GM04503 (cell line): ENCODE measurements at regions not wholly inside any gene's neighbourhood (a gene's known extent, or its start where the extent isn't known, plus 50 kb on each side); places are given as distances from the start of the nearest gene placed in this dataset.

Source experiments
- DNase-seq: peaks from one replicate; pipeline ENCODE4 v3.0.0-alpha.2; 2012; ENCODE audit warnings: low read depth

- DNase-seq: no peak
These were observed 86.0 kb downstream of the MID1IP1 start for GRCh38 chrX:38887222-38887621.

DNA sequence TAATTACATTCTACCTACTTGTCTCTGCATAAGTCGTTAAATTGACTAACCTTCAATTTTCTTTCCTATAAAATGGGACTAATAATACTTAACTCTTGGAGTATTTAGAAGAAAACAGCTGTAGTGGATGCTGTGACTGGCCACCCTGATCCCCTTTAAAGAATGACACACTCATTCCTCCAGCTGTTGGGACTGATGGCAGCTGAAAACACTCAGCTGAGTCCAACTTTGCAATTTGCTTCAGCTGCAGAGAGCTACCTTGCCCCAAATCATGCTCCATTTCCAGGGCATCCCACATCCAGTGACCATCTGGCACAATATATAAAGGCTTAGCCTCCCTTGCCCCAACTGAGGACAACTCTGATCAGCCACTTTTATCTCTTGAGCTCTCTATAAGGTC lies 89.1 kb downstream of the MID1IP1 start:
- no peak for DNase-seq

- no peak for DNase-seq
These were observed 89.7 kb downstream of the MID1IP1 start for GRCh38 chrX:38890963-38891362.

GRCh38 chrX:38891641-38892413 lies 90.6 kb downstream of the MID1IP1 start:
- DNase-seq: no peak

DNA sequence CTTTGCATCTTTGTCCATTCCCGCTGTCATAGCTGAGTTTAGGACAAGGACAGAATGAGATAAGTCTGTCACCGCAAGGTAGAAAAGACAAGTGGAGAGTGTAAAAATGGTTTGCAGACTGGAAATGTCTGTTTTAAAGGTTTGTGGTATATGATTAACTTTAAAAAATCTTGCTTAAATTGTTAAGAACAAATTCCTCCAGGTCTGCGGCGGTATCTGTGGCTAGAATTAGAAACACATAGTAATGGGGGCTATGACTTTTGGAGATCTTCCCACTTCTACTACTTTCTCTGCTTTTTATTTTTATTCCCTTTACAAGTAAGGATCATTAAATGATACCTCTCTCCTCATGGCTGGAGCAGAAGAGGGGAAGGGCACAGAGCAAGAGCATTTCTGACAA lies 92.2 kb downstream of the MID1IP1 start:
- DNase-seq: no peak

GRCh38 chrX:38895775-38896174 lies 94.5 kb downstream of the MID1IP1 start:
- no peak for DNase-seq

DNA sequence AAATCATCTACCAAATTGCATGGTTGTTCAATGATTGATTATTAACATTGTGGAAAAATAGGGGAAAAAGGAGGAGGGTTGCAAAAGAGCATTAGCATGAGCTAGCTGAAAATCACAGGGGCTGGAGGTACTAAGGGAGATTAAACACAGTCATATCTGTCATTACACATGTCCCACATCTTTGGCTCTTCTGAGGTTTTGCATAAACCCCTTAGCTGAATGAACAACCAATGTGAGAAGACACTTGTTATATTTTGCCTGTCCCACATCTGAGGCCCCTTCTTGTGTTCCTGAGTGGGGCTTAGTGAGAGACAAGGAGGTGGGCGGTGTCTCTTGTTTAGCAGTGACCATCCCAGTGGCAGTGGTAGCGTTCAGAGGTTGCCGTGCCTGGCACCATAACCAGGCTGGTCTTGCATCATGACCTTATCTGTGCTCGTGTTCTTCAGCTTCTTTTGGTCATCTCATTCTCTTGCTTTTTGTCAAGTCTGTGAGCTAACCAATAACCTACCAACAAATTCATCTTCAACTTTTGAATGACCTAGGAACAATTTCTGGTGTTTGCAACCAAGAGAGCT lies 95.6 kb downstream of the MID1IP1 start:
- DNase-seq: no peak

GRCh38 chrX:38898261-38898660 lies 97.0 kb downstream of the MID1IP1 start:
- no peak for DNase-seq

DNA sequence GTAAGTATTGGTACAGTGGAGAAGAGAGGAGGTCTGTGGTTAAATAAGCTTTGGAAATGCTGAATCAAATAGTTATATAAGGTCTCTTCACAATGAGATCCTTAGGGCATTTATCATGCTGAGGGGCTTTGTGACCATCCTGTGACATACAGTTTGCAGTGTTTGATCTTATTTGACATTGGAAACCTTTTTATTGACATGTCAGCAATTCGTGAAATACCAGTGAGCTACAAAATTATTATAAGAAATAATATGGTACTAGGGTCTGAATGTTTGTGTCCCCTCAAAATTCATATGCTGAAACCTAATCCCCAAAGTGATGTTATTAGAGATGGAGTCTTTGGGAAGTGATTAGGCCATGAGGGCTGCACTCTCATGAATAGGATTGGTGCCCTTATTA lies 98.4 kb downstream of the MID1IP1 start:
- no peak for DNase-seq

DNA sequence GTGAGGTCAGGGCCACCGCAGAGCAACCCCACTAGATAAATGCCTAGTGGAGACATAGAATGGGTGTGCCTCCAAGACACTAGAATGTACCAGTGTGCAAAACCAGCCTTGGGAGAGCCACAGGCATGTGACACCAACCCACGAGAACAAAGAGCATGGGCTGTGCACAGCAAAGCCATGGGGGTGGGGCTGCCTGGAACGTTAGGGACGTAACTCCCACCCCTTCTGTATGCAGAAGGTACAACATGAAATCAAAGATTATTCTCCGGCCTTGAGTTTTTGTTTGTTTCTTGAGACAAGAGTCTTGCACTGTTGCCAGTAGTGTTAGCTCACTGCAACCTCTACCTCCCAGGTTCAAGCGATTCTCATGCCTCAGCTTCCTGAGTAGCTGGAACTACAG lies 99.5 kb downstream of the MID1IP1 start:
- DNase-seq: no peak

DNA sequence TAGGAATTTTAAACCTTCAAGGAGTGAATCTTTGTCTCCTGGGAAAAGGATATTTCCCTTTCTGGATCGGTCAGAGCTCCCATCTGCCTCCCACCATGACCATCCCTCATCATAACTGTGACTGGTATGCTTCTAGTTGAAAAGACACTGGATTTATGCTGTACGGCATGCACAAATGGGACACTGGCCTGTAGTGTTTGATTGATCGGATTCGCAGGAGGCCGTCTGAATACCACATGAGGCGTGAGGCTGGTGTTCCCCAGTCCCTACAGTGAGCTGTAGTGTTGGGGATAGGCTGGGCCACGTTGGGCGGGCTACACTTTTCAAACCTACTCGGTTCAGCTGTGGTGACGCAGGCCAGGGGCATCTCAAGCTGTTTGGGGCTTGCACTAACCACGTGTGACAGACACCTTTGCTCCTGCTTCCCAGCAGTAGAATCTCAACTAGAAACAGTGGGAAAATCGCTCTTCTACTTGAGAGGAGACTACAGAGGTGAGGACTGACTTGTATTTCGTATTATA lies 101.8 kb downstream of the MID1IP1 start:
- DNase-seq: no peak

GRCh38 chrX:38916801-38917200 lies 115.5 kb downstream of the MID1IP1 start:
- no peak for DNase-seq

DNA sequence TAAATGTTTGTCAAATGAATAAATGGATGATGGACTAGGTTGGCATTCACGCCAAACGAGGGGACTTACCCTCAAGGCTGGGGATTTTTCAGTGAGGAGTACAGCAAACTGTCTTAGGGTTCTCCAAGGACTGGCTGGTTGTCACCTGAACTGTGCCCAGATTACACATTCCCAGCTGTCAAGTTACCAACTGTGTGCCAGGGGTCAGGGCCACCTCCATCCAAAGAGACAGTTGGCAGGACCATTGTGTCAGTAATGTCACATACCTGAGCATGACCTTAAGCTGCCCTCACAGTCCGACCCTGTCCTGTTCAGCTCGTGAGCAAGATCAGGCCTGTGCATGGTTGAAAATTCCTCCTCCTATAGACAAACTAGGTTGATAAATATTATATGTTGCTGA lies 116.7 kb downstream of the MID1IP1 start:
- no peak for DNase-seq

GRCh38 chrX:38919202-38919601 lies 117.9 kb downstream of the MID1IP1 start:
- no peak for DNase-seq

- DNase-seq: no peak
These were observed 118.7 kb downstream of the MID1IP1 start for GRCh38 chrX:38919853-38920528.

- DNase-seq: no peak
These were observed 122.3 kb downstream of the MID1IP1 start for GRCh38 chrX:38923451-38923969.

- DNase-seq: no peak
These were observed 126.3 kb downstream of the MID1IP1 start for GRCh38 chrX:38927592-38927991.

- DNase-seq: peak; percentile 56
These were observed 128.7 kb downstream of the MID1IP1 start for GRCh38 chrX:38929966-38930421.

GRCh38 chrX:38930474-38930873 lies 129.2 kb downstream of the MID1IP1 start:
- DNase-seq: no peak

- no peak for DNase-seq
These were observed 134.3 kb downstream of the MID1IP1 start for GRCh38 chrX:38935561-38935960.

- no peak for DNase-seq
These were observed 136.1 kb downstream of the MID1IP1 start for GRCh38 chrX:38937400-38937799.

- DNase-seq: no peak
These were observed 136.7 kb downstream of the MID1IP1 start for GRCh38 chrX:38937926-38938325.

GRCh38 chrX:38939067-38939466 lies 137.8 kb downstream of the MID1IP1 start:
- DNase-seq: no peak
